Naive B cell (primary cell): ENCODE measurements at regions not wholly inside any gene's neighbourhood (a gene's known extent, or its start where the extent isn't known, plus 50 kb on each side); places are given as distances from the start of the nearest gene placed in this dataset.
"Not testable (repeated sequence)": the region's sequence is repeated elsewhere in the genome, so short reads cannot be mapped to it uniquely, and the experiment has no call there.

Experiments
- ATAC-seq, 2 donors: fragments of 150-1000 bp; cut with Tn5 transposase; 2 replicates each; pipeline ENCODE4 v1.10.0; 2021; ENCODE audit warnings: low read depth in 2 of 2, mild to moderate bottlenecking in 2 of 2, moderate library complexity in 2 of 2
- DNase-seq: peaks from one replicate; pipeline ENCODE4 v3.0.0; 2022
- H3K27ac Mint-ChIP-seq, 6 donors: one replicate each; pipeline ENCODE4 v1.8.0; 2020 to 2022; ENCODE audit warnings: mild to moderate bottlenecking in 6 of 6, mixed read lengths in 6 of 6, moderate library complexity in 5 of 6, inconsistent platforms in 2 of 6
- H3K27me3 Mint-ChIP-seq, 3 donors: one replicate each; pipeline ENCODE4 v1.8.0; 2021 to 2022; ENCODE audit warnings: mixed read lengths in 3 of 3, mild to moderate bottlenecking in 1 of 3
- H3K36me3 Mint-ChIP-seq, 2 donors: one replicate each; pipeline ENCODE4 v1.8.0; 2020 to 2022; ENCODE audit warnings: mixed read lengths in 2 of 2, inconsistent platforms in 1 of 2, mild to moderate bottlenecking in 1 of 2
- H3K4me1 Mint-ChIP-seq, 3 donors: one replicate each; pipeline ENCODE4 v1.8.0; 2020 to 2022; ENCODE audit warnings: mixed read lengths in 3 of 3, inconsistent platforms in 1 of 3, mild to moderate bottlenecking in 1 of 3, moderate library complexity in 1 of 3
- H3K4me3 Mint-ChIP-seq, 8 donors: one replicate each; pipeline ENCODE4 v1.8.0; 2020 to 2022; ENCODE audit warnings: mild to moderate bottlenecking in 8 of 8, mixed read lengths in 8 of 8, moderate library complexity in 8 of 8, inconsistent platforms in 2 of 8
- H3K9me3 Mint-ChIP-seq, 7 donors: one replicate each; pipeline ENCODE4 v1.8.0; 2020 to 2022; ENCODE audit warnings: mixed read lengths in 7 of 7, mild to moderate bottlenecking in 5 of 7, inconsistent platforms in 2 of 7, moderate library complexity in 1 of 7

DNA sequence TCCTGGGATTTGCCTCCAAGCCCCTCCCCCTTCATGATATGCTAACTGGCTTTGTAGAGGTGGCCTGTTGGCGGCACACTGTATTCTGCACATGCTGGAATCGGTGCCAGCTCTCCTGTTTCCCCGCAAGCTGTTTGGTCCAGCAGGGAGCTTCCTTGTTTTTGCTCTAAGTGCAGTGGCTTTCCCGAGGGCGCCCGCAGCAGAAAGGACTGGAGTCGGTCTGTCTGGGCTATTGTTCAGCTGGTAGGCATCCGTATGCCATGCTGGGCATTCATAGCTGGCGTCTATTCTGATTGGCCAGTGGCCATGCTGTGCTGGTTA is 88.9 kb upstream of the MED13L start:
- H3K27ac Mint-ChIP-seq = peak overlapping the region in 1 of 6 donors; percentile 22
- H3K9me3 Mint-ChIP-seq = no peaks in the 10 kb centered on the region
- no peak for ATAC-seq
- H3K27me3 Mint-ChIP-seq = no peaks in the 10 kb centered on the region
- no peak for DNase-seq
- no peak overlapping the region for H3K4me3 Mint-ChIP-seq
- no peaks in the 10 kb centered on the region for H3K36me3 Mint-ChIP-seq
- H3K4me1 Mint-ChIP-seq = peaks cover 9 to 24% (median 11%) of the 10 kb centered on the region in 3 donors

- Mint-ChIP-seq H3K9me3 (no peaks in the 10 kb centered on the region), H3K27me3 (no peaks in the 10 kb centered on the region), H3K36me3 (no peaks in the 10 kb centered on the region), H3K4me1 (peaks cover 9 to 21% (median 11%) of the 10 kb centered on the region in 3 donors), H3K4me3 (no peak overlapping the region), H3K27ac (peak overlapping the region in 3 of 6 donors; percentile 3 to 58 (median 18))
- DNase-seq = no peak
- no peak for ATAC-seq
Observed at GRCh38 chr12:116366824-116367223, 89.3 kb upstream of the MED13L start.

- ATAC-seq = no peak
- Mint-ChIP-seq H3K4me1 (peaks cover 9 to 19% (median 11%) of the 10 kb centered on the region in 3 donors), H3K27me3 (no peaks in the 10 kb centered on the region), H3K36me3 (no peaks in the 10 kb centered on the region), H3K27ac (peak overlapping the region in 1 of 6 donors; percentile 91), H3K9me3 (no peaks in the 10 kb centered on the region), H3K4me3 (peak overlapping the region in 1 of 8 donors; percentile 21)
- no peak for DNase-seq
Observed at GRCh38 chr12:116368196-116369194, 91.0 kb upstream of the MED13L start.

- peaks cover 0 to 2% (median 0%) of the 10 kb centered on the region in 7 donors for H3K9me3 Mint-ChIP-seq
- no peak for DNase-seq
- peak overlapping the region in 1 of 6 donors; percentile 41 for H3K27ac Mint-ChIP-seq
- no peak for ATAC-seq
- no peak overlapping the region for H3K4me3 Mint-ChIP-seq
- no peaks in the 10 kb centered on the region for H3K36me3 Mint-ChIP-seq
- no peaks in the 10 kb centered on the region for H3K27me3 Mint-ChIP-seq
- H3K4me1 Mint-ChIP-seq = peaks cover 9 to 15% (median 11%) of the 10 kb centered on the region in 3 donors
Observed at GRCh38 chr12:116370004-116370404, 92.5 kb upstream of the MED13L start.

GRCh38 chr12:116370886-116371580 is 93.5 kb upstream of the MED13L start:
- Mint-ChIP-seq H3K9me3 (peaks cover 0 to 8% (median 0%) of the 10 kb centered on the region in 7 donors), H3K4me1 (peaks cover 4 to 15% (median 11%) of the 10 kb centered on the region in 3 donors), H3K27me3 (no peaks in the 10 kb centered on the region), H3K36me3 (no peaks in the 10 kb centered on the region), H3K4me3 (no peak overlapping the region), H3K27ac (peak overlapping the region in 2 of 6 donors; percentile 54 to 56)
- no peak for ATAC-seq
- no peak for DNase-seq

GRCh38 chr12:116372815-116373214 is 95.3 kb upstream of the MED13L start:
- H3K27ac Mint-ChIP-seq = no peak overlapping the region
- peak overlapping the region in 1 of 8 donors; percentile 56 for H3K4me3 Mint-ChIP-seq
- no peaks in the 10 kb centered on the region for H3K27me3 Mint-ChIP-seq
- peaks cover 0 to 15% (median 11%) of the 10 kb centered on the region in 3 donors for H3K4me1 Mint-ChIP-seq
- DNase-seq = no peak
- no peaks in the 10 kb centered on the region for H3K36me3 Mint-ChIP-seq
- H3K9me3 Mint-ChIP-seq = peaks cover 0 to 8% (median 0%) of the 10 kb centered on the region in 7 donors
- ATAC-seq = no peak

DNA sequence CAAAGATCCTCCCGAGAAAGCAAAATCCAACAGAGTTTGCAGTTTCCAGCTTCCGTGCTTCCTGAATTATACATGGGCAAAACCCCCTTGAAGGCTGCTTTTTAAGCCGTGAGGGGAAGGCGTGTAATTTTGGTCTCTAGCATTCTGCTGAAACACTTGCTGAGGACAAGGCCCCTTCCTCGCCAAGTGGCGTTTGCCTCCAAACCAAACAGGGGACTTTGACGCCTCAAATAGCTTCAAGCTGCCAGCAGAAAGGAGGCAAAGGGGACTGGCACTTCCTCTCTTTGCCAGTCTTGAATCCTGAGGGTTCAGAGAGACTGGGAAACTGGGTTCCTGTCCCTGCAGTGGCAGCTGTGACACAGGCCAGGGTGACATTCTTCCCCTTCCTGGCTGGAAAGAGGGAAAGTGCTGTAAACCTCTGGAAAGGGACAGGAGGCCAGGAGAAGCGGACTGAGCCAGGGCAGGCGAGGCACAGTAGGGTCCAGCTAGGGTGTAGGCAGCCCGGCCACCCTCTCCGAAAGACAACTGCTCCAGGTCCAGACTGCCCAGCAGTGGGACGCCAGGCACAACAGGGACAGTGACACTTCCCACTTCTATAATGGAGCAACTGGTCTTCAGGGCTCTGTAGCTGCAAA is 96.2 kb upstream of the MED13L start:
- H3K27me3 Mint-ChIP-seq = no peaks in the 10 kb centered on the region
- no peak for DNase-seq
- peak overlapping the region in 1 of 6 donors; percentile 44 for H3K27ac Mint-ChIP-seq
- H3K36me3 Mint-ChIP-seq = no peaks in the 10 kb centered on the region
- ATAC-seq = no peak
- peaks cover 0 to 13% (median 11%) of the 10 kb centered on the region in 3 donors for H3K4me1 Mint-ChIP-seq
- H3K4me3 Mint-ChIP-seq = no peak overlapping the region
- peaks cover 0 to 8% (median 0%) of the 10 kb centered on the region in 7 donors for H3K9me3 Mint-ChIP-seq

- Mint-ChIP-seq H3K9me3 (peaks cover 0 to 8% (median 0%) of the 10 kb centered on the region in 7 donors), H3K27ac (no peak overlapping the region), H3K4me3 (no peak overlapping the region), H3K36me3 (no peaks in the 10 kb centered on the region), H3K4me1 (peaks cover 0 to 11% (median 11%) of the 10 kb centered on the region in 3 donors), H3K27me3 (no peaks in the 10 kb centered on the region)
- DNase-seq (no peak), ATAC-seq (no peak)
Observed at GRCh38 chr12:116374207-116374606, 96.7 kb upstream of the MED13L start.

GRCh38 chr12:116375278-116375842 is 97.9 kb upstream of the MED13L start:
- ATAC-seq (no peak), DNase-seq (no peak)
- Mint-ChIP-seq H3K27me3 (no peaks in the 10 kb centered on the region), H3K27ac (peak overlapping the region in 1 of 6 donors; percentile 36), H3K36me3 (no peaks in the 10 kb centered on the region), H3K4me3 (no peak overlapping the region), H3K9me3 (peaks cover 0 to 8% (median 0%) of the 10 kb centered on the region in 7 donors), H3K4me1 (peaks cover 0 to 11% (median 11%) of the 10 kb centered on the region in 3 donors)

- Mint-ChIP-seq H3K27me3 (no peaks in the 10 kb centered on the region), H3K27ac (peak overlapping the region in 1 of 6 donors; percentile 65), H3K4me1 (peaks cover 0 to 11% (median 11%) of the 10 kb centered on the region in 3 donors), H3K9me3 (peaks cover 0 to 8% (median 0%) of the 10 kb centered on the region in 7 donors), H3K4me3 (no peak overlapping the region), H3K36me3 (no peaks in the 10 kb centered on the region)
- ATAC-seq (no peak), DNase-seq (no peak)
Observed at GRCh38 chr12:116376354-116377193, 99.1 kb upstream of the MED13L start.

DNA sequence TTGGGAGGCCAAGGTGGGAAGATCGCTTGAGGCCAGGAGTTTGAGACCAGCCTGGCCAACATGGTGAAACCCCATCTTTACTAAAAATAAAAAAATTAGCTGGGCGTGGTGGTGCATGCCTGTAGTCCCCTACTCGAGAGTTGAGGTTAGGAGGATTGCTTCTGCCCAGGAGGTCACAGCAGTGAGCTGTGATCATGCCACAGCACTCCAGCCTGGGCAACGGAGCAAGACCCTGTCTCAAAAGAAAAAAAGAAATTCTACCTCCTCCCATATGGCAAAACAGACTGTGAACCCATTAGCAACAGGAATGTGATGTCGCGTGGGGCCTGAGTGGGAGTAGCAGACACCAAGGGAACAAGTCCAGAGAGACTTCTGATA is 99.7 kb upstream of the MED13L start:
- H3K36me3 Mint-ChIP-seq, H3K4me3 Mint-ChIP-seq, H3K27ac Mint-ChIP-seq, ATAC-seq, H3K9me3 Mint-ChIP-seq, DNase-seq, H3K27me3 Mint-ChIP-seq: not testable (repeated sequence)
- H3K4me1 Mint-ChIP-seq = peaks cover 0 to 11% (median 11%) of the 10 kb centered on the region in 3 donors

GRCh38 chr12:116378002-116378401 is 100.5 kb upstream of the MED13L start:
- no peak for DNase-seq

More at GRCh38 chr12:116378002-116378401, 100.5 kb upstream of the MED13L start:
- H3K9me3 Mint-ChIP-seq = peaks cover 0 to 8% (median 0%) of the 10 kb centered on the region in 7 donors
- no peak for ATAC-seq
- no peak overlapping the region for H3K27ac Mint-ChIP-seq
- no peaks in the 10 kb centered on the region for H3K36me3 Mint-ChIP-seq
- H3K27me3 Mint-ChIP-seq = peaks cover 0 to 10% (median 0%) of the 10 kb centered on the region in 3 donors
- peaks cover 2 to 14% (median 11%) of the 10 kb centered on the region in 3 donors for H3K4me1 Mint-ChIP-seq
- H3K4me3 Mint-ChIP-seq = no peak overlapping the region
